HG03095 (cell line): ENCODE measurements at regions not wholly inside any gene's neighbourhood (a gene's known extent, or its start where the extent isn't known, plus 50 kb on each side); places are given as distances from the start of the nearest gene placed in this dataset.
"Not testable (repeated sequence)": the region's sequence is repeated elsewhere in the genome, so short reads cannot be mapped to it uniquely, and the experiment has no call there.

ENCODE experiments used
- ATAC-seq: cut with Tn5 transposase; IDR thresholded peaks from one replicate; pipeline ENCODE4 v1.9.1; 2021; ENCODE audit warnings: moderate library complexity; ENCODE audit not compliant: unreplicated experiment

- no peak for ATAC-seq
Measured at GRCh38 chr13:64529874-64530485, 2700.2 kb downstream of the PCDH9 start.

DNA sequence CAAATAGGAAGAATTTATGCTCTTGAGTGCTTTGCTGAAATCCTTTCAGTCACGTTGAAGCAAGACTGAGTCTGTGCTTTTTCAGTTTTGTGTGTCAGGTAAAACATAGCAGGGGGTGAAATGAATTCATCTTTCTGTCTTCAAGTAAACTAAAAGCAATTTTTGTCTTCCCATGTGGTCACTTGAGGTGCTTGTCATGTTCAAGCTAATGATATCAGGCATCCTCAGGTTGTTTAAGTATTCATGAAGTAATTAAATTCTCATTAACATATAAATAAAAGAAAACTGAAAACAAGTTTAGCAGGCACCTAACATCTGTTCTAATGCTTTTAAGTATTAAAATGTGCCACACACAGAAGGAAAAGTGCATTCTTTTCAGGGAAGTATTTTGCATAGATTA is 2701.3 kb downstream of the PCDH9 start:
- ATAC-seq: no peak

GRCh38 chr13:64527561-64527960 is 2702.6 kb downstream of the PCDH9 start:
- no peak for ATAC-seq

DNA sequence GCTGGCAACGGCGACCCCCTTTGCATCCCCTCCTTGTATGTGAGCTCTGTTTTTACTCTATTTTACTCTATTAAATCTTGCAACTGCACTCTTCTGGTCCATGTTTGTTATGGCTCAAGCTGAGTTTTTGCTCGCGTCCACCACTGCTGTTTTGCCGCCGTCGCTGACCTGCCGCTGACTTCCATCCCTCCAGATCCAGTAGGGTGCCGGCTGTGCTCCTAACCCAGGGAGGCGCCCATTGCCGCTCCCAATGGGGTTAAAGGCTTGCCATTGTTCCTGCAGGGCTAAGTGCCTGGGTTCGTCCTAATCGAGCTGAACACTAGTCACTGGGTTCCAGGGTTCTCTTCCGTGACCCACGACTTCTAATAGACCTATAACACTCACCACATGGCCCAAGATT is 2704.4 kb downstream of the PCDH9 start:
- no peak for ATAC-seq

DNA sequence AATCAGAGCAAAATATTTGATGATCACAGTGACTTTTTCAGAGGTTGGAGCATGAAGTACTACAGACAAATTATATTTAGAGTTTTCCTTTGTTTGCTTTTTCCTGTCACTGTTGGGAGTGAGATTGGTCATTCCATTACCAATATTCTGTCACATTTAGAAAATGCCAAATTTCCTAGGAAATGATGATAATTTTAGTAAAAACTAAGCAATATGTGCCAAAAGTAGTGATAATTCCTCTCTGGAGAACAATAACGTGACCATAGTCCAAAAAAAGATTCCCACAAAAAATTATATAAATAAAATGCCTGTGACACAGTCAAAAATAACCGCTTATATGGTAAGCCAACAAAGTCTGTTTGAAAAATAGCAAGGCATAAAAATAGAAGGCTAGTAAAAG is 2719.4 kb downstream of the PCDH9 start:
- ATAC-seq: no peak

- no peak for ATAC-seq
Measured at GRCh38 chr13:64506246-64506645, 2723.9 kb downstream of the PCDH9 start.

DNA sequence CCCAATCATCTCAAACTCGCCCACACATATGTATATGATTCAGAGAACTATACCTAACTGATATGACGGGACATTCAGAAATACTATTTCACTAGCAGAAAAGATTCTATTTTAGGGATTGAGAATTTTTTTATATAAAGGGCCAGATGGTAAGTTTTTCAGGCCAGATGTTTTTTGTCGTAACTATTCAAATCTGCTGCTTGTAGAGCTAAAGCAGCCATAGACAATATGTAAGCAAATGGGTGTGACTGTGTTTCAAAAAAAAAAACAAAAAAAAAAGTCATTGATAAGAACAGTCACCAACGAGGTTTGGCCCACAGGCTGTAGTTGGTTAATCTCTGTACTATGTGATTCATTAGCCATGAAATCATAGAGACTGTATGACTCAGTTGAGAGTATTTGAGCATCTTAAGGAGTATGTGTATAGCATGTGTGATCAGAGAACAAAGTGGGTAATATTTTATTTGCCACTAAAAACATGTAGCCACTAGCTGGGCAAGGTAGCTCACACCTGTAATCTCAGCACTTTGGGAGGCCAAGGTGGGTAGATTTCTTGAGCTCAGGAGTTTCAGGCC is 2724.7 kb downstream of the PCDH9 start:
- no peak for ATAC-seq

DNA sequence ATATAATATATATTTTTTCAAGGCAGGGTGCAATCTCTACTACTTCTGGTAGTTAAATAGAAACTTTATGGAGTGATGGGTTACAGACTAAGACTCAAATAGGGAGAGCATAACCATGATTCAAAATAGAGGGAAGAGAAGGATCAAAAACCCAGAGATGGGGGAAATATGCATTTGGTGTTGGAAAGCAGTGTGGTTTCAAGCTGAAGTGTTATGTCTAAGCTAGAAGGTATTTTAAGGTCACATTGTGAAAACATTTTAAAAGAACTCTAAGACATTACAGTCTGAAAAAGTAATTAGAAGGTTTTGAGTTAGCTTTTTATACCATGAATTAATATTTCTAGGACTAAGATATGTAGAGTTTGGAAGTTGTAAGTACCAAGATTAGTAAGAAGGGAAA is 2741.4 kb downstream of the PCDH9 start:
- ATAC-seq: no peak

- ATAC-seq: no peak
Measured at GRCh38 chr13:64482373-64482772, 2747.8 kb downstream of the PCDH9 start.

GRCh38 chr13:64480672-64481071 is 2749.5 kb downstream of the PCDH9 start:
- no peak for ATAC-seq

DNA sequence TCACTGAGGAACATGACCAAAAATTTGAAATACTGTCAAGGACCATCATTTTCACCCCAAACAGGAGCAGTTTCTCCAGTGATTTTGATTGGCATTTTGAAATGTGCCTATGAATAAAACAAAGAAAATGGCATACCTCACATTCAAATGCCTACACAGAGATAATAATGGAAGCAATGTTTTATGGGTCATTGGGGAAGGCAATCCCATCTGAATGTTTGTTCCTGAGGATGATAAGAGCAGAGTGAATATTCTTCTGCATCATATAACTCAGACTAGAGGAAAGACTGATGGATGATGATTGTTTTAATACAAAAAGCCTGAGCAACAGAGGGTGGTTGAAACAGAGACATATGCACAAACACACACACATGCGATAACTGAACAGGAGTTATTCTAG is 2749.9 kb downstream of the PCDH9 start:
- no peak for ATAC-seq

DNA sequence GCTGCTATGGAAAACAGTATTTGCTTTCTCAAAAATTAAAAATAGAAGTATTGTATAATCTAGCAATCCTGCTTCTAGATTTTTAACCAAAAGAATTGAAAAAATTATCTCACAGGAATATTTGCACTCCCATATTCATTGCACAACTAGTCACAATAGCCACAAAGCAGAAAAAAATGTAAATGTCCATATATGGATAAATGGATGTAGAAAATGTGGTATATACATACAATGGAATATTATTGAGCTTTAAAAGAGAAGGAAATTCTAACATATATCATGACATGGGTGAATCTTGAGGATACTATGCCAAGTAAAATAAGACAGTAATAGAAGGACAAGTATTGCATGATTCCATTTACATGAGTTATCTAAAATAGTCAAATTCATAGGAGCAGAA is 2753.0 kb downstream of the PCDH9 start:
- no peak for ATAC-seq

GRCh38 chr13:64476041-64476568 is 2754.0 kb downstream of the PCDH9 start:
- ATAC-seq: not testable (repeated sequence)

GRCh38 chr13:64471916-64472315 is 2758.2 kb downstream of the PCDH9 start:
- ATAC-seq: no peak

GRCh38 chr13:64470751-64471150 is 2759.4 kb downstream of the PCDH9 start:
- no peak for ATAC-seq

- no peak for ATAC-seq
Measured at GRCh38 chr13:64459778-64460177, 2770.4 kb downstream of the PCDH9 start.

- ATAC-seq: no peak
Measured at GRCh38 chr13:64457976-64458375, 2772.2 kb downstream of the PCDH9 start.

DNA sequence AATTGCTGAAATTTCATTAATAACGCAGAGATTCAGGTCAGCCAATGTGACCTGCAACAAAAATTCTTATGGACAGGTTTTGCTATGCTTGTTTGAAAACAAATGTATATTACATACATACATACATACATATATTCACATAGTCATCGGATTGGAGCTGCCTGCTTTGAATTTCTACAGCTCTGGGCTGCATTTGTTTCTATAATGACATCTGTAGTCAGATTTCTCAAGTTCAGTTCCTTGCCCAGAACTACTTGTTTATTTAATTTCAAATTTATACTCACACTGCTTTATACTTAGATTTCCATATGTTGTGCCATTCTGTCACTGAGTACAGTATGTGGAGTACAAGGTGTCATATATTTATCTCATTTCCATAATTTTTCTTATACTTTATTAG is 2775.0 kb downstream of the PCDH9 start:
- ATAC-seq: no peak

DNA sequence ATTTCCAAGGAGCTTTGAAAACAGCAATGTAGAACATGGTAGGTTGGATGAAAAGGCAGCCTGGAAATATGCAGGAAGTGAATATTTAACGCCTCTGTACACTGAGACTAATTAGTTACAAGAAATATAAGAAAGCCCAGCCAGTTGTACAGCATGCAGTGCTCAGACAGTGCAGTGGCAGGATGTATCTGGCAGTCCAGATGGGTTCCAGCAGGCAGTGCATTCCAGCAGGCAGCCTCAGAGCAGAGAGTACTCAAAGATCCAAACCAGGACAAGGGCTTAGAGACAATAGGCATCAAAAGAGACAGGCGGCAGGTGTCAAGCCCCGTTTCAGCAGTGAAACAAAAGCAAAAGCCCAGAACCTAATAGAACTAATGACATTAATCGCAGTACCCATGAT is 2776.3 kb downstream of the PCDH9 start:
- ATAC-seq: no peak

GRCh38 chr13:64446372-64446771 is 2783.8 kb downstream of the PCDH9 start:
- no peak for ATAC-seq

- ATAC-seq: no peak
Measured at GRCh38 chr13:64441740-64442139, 2788.4 kb downstream of the PCDH9 start.

DNA sequence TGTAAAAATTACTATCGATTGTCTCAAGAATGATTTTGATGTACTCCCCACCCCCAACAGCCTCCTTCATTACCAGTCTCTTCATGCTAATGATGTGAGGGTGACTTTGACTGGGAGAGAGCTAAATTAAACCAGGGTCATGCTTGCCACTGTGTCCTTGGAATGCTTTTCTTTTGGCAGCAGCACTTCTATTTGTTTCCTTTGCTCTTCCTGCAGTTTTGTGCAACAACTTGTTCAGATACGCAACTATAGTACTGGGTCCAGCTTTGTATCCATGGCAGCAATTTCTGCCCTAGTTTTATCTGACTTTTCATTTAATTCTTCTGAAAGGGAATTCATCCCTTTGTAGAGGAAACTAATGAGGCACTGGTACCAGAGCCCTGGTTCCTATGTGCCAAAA is 2792.1 kb downstream of the PCDH9 start:
- no peak for ATAC-seq

DNA sequence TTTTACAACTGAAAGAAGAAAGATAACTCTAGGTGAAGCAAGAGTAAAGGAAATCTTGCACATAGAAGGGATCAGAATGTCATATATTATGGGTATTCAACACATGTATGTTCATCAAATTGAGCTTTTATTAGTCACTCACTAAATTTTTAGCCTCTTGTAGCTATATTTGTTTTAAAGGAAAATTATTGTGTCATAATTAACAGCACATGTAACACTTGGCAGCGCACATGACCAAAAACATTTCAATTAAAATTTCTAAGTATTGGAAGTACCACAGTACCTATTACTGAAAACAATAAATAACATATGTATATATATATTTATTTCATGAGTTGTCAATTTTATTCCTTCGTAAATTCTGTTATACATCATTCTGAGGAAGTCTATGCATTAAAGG is 2800.4 kb downstream of the PCDH9 start:
- ATAC-seq: no peak
